GM12865 (cell line): ENCODE measurements at regions not wholly inside any gene's neighbourhood (a gene's known extent, or its start where the extent isn't known, plus 50 kb on each side); places are given as distances from the start of the nearest gene placed in this dataset.

Source experiments
- DNase-seq: peaks from one replicate; pipeline ENCODE4 v3.0.0; 2010; ENCODE audit warnings: low read depth
- H3K4me3 ChIP-seq: 2 replicates; pipeline ENCODE4 v1.5.1; 2011; ENCODE audit warnings: mild to moderate bottlenecking, low read depth, low read length, control low read depth
- CTCF ChIP-seq: IDR thresholded peaks from 2 replicates; pipeline ENCODE4 v1.5.1; 2011; ENCODE audit warnings: low read length, control low read depth, low read depth, inconsistent platforms; ENCODE audit not compliant: insufficient read depth; ENCODE audit errors: missing control alignments

GRCh38 chr2:122873951-122874350, 1118.5 kb downstream of the TSN start:
- no peak overlapping the region for H3K4me3 ChIP-seq
- TF ChIP-seq CTCF, result no peak
- peak; percentile 10 for DNase-seq

- no peak overlapping the region for H3K4me3 ChIP-seq
- DNase-seq, result no peak
- TF ChIP-seq CTCF, result no peak
These were observed 1119.8 kb downstream of the TSN start for GRCh38 chr2:122875091-122875865.

- no peak overlapping the region for H3K4me3 ChIP-seq
- TF ChIP-seq CTCF, result no peak
These were observed 1128.4 kb downstream of the TSN start for GRCh38 chr2:122883849-122884248.

GRCh38 chr2:122884889-122885288, 1129.4 kb downstream of the TSN start:
- no peak for DNase-seq
- no peak for TF ChIP-seq CTCF

More at GRCh38 chr2:122883849-122884248, 1128.4 kb downstream of the TSN start:
- DNase-seq, result peak; percentile 13

GRCh38 chr2:122885436-122885835, 1130.0 kb downstream of the TSN start:
- no peak for TF ChIP-seq CTCF
- DNase-seq, result no peak

More at GRCh38 chr2:122884889-122885288, 1129.4 kb downstream of the TSN start:
- H3K4me3 ChIP-seq, result no peak overlapping the region

GRCh38 chr2:122886479-122887145, 1131.2 kb downstream of the TSN start:
- DNase-seq, result no peak
- TF ChIP-seq CTCF, result no peak
- H3K4me3 ChIP-seq, result no peak overlapping the region

More at GRCh38 chr2:122885436-122885835, 1130.0 kb downstream of the TSN start:
- no peak overlapping the region for H3K4me3 ChIP-seq
